GM10266 (cell line): ENCODE measurements at regions not wholly inside any gene's neighbourhood (a gene's known extent, or its start where the extent isn't known, plus 50 kb on each side); places are given as distances from the start of the nearest gene placed in this dataset.

ENCODE experiments used
- DNase-seq: peaks from one replicate; pipeline ENCODE4 v3.0.0; 2012; ENCODE audit errors: extremely low spot score
- TF ChIP-seq, protein P1 (sequence below): IDR thresholded peaks from 2 replicates; pipeline ENCODE4 v1.5.1; 2012; ENCODE audit warnings: mild to moderate bottlenecking, low read depth; ENCODE audit not compliant: control insufficient read depth, insufficient read depth; ENCODE audit errors: missing control alignments

DNA sequence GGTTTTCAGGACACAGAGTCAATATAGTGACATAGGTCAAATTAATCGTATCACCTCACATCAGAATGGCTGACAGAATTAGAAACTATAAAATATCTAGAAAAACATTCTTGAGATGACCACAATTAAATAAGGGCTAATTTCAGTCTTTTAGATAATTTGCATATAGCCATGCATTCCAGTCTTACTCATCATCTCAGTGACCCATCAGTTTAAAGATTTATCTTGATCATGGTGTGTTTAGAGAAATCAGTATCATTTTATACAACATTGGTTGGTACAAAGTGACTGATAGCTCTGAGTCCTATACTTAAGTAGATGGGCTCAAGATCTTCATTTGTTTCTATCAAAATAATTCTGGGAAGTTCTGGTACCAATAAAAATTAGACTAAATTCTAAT is 262.3 kb upstream of the SNX7 start:
- TF ChIP-seq, protein P1, sequence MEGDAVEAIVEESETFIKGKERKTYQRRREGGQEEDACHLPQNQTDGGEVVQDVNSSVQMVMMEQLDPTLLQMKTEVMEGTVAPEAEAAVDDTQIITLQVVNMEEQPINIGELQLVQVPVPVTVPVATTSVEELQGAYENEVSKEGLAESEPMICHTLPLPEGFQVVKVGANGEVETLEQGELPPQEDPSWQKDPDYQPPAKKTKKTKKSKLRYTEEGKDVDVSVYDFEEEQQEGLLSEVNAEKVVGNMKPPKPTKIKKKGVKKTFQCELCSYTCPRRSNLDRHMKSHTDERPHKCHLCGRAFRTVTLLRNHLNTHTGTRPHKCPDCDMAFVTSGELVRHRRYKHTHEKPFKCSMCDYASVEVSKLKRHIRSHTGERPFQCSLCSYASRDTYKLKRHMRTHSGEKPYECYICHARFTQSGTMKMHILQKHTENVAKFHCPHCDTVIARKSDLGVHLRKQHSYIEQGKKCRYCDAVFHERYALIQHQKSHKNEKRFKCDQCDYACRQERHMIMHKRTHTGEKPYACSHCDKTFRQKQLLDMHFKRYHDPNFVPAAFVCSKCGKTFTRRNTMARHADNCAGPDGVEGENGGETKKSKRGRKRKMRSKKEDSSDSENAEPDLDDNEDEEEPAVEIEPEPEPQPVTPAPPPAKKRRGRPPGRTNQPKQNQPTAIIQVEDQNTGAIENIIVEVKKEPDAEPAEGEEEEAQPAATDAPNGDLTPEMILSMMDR: no peak
- DNase-seq: no peak

DNA sequence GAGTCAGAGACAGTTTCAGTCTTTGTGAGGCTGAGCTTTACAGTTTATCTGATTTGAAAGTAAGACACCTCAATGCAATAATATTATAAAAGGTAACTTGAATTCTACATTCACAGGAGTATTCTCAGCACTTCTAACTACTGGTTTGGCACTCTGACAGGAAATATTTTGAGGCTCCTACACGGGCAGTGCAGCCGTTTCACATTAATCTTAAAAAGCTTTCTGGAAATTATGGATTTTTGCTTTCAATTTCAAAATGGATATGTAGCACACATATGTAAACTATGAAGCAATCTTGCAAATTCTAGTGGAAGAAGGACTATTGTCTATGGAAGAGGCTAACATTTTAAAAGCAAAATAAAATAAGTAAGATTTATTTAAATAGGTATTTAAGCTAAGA is 262.9 kb upstream of the SNX7 start:
- TF ChIP-seq, protein P1: no peak
- no peak for DNase-seq

DNA sequence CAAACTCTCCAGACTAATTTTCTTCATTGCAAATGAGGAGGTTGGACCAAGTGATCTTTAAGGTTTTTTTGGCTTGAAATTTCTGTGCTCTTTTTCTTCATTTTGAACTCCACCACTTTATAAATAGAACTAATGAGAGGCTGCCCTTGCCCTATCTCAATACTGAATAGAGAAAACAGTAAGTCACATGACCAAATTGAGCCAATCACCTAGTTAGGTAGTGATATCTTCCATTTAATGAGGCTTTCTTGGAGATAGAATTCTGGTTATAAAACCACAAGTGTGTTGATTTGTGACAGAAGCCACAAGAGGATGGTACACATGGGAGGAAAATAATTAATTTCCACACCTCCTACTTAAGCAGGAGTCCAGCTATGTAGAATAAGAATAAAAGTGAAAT is 263.4 kb upstream of the SNX7 start:
- TF ChIP-seq, protein P1: no peak
- DNase-seq: no peak

DNA sequence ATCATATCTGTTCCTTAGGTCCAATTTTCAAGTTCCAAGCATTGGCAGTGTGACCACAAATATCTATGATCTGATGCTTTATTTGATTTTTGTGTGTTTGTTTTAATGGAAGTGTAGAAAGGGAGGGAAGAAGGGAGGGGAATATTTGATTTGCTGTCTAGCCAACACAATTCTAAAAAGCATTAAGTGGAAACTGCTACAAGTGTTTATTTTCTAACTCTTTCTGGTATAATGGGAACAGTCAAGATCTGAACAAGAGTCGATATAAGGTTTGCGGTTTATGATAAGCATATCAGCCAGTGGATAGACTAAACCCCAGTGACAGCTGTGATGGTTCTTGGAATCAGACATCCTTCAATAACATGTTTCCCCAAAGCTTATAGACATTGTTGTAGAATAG is 267.8 kb upstream of the SNX7 start:
- no peak for DNase-seq
- TF ChIP-seq, protein P1: no peak

DNA sequence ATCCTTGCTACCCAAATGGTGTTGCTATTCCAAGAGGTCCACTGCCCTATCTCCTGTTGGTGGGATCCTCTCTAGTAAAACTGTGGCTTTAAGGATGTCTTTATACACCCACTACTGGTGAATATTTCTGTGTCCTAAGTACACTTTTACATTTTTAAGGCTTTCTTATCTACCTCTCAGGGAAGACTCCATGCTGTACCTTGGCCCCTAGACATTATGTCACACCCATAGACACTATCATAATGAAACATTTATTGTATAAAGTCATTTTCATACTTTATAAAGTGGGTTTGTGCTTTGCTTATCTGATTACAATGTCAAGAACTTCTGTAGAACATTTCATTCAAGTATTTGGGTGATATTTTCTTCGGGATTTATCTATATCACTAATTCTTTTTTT is 270.3 kb upstream of the SNX7 start:
- TF ChIP-seq, protein P1: no peak
- DNase-seq: no peak

DNA sequence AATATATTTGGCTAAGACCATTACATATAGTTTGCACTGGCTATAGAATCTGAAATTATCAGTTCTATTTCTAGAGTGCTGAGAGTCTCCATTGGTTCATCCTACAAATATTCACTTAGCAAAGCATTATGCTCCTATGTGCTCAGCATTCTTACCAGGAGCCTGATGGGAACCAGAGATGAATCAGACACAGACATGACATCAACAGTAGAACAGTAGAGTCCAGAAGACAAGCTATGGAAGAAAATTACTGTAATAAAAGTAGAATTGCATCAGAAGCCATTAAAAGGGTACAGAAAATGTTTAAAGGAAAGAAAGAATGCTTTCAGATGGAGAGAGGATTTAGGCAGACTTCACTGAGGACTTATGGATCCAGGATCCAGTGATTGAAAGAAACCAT is 271.7 kb upstream of the SNX7 start:
- TF ChIP-seq, protein P1: no peak
- no peak for DNase-seq

DNA sequence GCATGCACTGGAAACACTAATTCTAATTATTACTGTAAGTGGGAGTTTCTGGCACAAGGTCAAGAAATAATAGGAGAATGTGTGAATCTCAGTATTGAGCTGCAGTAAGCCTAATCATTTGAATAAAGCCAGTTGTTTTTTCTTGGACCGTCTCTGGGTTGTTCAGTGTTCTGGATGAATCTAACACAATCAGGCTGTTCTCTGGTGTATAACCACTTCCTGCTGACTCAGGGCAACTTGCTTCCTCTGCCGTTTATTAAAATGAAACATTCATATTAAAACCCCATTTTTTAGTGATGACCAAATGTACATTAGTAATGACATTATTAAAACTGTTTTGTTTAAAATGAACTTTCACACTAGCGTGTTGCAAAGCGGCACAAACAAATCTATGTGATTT is 273.1 kb upstream of the SNX7 start:
- no peak for DNase-seq
- TF ChIP-seq, protein P1: no peak
